Activated CD8-positive, alpha-beta memory T cell treated with anti-CD3 and anti-CD28 coated beads for 4 hours (primary cell): ENCODE measurements at regions not wholly inside any gene's neighbourhood (a gene's known extent, or its start where the extent isn't known, plus 50 kb on each side); places are given as distances from the start of the nearest gene placed in this dataset.

Experiments used
- DNase-seq, 2 donors: peaks; one replicate each; pipeline ENCODE4 v3.0.0-alpha.2; 2020; ENCODE audit warnings: low read depth in 2 of 2

DNA sequence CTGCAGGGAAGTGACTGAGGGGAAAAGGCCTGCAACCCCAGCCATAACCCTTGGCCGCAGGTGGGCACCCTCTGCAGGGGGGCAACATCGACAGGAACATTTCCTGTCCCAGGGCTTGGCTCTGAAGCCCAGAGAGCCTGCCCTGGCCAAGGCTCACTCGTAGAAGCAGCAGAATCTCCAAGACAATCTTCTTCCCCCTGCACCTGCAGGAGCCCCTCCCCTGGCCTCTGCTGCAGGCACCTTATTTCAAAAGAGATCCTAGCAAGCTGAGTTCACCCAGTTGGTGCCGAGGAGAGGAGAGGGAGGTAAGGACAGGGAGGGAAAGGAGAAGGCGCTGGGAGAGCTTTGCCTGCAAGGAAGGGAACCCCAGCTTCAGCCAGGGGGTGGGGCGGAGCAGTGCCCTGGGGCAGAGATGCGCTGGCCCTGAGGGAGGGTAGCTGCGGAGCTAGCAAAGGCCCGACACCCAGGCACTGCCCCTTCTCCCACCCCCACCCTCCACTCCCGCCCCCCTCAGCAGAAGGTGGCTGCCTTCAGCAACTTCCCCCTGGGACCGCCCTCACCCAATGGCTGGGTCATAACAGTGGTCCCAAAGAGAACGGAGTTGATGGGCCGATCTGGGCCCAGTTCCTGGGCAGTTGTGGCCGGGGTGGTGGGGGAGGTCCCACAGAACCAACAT is 104.3 kb upstream of the TNRC6C start:
- no peak for DNase-seq

DNA sequence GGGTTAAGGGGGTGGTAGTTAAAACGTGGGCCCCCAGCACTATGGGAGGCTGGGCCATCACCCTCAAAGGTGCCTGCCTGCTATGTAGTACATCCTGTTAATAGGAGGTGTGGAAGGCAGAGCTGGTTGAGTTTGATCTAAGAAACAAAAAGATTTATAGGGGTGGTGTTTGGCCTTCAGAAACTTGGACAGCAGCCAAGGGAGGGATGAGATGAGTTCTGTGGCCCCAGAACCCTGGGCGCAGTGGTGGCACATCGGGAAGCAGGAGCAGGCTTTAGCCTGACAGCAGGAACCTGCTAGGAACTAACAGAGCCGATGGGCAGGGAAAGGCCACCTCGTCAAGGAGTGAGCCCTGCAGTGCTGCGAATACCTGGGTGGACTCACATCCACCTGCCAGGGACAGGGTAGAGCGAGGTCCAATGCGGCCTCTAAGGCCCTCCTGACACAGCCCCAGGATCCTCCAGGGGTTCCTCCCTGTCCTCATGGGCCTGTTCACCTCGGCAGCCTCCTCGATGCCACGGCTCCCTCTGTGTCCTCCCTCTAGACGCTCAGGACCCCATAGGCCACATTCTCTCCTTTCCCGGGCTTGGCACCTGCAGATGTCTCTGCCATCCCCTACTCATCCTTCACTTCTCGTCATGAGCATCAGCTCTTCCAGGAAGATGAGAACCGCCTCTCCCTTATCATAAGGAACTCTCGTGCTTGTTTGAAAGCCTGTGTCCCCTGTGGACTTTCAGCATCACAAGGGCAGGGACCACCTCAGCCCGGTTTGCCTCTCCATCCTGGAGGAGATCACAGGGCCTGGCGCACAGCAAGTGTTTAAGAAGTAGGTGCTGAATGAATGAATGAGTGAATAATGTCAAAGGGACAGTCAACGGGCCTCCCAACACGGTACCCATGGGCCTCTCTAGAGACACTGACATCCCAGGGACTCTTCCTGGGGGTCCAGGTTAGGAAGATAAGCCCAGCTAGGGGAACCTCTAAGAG is 103.5 kb upstream of the TNRC6C start:
- no peak for DNase-seq

DNA sequence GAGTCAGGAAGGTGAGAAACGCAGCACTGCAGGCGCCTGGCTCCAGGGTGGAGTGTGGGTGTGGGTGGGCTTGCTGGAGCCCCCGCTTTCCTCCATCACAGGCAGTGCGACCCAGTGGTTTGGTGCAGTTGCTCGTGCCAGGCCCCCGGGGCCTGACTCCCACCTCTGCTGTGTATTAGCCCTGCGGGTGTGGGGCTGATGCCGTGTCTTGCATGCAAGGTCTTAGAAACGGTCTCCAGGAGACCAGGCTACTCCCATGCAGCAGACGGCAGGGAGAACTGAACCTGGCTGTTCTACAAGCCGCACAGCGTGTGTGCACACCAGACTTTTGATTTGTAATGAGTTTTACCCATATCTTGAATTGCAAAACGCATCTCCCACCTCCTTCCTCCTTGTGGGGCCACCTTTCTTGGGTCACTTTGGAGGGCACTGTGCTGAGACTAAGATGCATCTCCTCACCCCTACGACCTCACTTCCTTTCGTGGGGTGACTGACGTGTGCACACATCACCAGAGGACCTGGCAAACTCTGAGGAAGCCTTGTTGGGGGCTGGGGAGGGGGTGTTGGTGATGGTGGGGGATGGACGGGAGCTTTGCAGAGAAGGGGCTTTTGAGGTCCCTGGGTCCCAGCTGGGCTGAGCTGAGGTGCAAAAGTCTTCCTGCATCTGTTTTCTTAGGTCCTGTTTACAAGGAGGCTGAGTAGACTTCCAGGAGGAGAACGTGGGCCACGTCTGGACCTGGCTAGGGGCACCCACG is 101.8 kb upstream of the TNRC6C start:
- DNase-seq = no peak

DNA sequence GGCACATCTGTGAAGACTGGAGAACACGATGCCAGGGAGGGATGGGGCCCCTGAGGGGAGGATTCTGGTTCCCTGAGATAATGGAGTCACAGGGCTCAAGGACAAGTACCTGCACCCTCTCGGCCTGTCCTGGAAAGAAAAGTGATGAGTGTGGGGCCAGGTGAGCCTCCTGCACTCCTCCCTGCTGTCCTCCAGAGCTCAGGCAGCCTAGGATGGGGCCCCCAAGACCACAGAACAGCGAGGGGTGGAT is 101.3 kb upstream of the TNRC6C start:
- no peak for DNase-seq

DNA sequence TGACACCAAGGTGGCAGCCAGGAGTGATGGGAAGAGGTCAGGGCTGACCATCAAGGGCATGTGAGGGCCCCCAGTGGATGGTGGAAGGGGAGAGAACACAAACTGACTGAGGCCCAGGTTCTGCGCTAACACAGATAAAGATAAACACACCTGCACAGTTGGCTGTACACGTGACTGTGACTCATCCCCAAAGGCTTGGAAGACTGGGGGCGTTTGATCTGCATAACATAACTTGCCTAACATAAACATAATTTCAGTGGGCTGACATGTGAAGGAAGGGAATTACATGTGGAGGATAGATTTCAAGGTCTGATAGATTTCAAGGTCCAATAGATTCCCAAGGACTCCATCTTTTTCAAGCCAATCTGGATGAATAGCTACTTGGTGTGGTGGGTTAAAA is 100.9 kb upstream of the TNRC6C start:
- DNase-seq = peak in 1 of 2 donors; percentile 19

DNA sequence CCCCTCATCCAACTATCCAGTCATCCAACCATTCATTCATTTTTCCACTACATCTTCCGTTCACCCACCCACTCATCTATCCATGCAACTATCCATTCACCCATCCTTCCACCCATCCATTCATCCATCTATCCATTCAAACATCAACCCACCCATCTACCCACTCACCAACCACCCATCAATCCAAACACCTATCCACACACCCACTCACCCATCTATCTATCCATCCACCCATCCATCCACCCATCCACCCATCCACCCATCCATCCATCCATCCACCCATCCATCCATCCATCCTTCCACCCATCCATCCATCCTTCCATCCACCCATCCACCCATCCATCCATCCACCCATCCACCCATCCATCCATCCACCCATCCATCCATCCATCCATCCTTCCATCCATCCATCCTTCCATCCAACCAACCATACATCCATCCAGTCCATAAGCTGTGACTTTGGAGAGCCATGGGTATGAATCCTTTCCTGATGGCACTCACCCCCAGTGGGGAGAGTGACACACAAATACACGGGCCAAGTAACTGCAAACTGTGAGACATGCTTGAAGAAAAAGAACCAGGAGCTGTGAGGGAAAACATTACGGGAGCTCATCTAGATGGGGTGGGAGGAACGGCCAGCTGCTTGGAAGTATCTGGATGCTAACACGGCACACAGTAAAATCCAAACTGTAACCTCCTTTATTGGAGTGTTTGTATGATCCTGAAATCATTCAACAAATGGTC is 100.0 kb upstream of the TNRC6C start:
- DNase-seq = no peak

DNA sequence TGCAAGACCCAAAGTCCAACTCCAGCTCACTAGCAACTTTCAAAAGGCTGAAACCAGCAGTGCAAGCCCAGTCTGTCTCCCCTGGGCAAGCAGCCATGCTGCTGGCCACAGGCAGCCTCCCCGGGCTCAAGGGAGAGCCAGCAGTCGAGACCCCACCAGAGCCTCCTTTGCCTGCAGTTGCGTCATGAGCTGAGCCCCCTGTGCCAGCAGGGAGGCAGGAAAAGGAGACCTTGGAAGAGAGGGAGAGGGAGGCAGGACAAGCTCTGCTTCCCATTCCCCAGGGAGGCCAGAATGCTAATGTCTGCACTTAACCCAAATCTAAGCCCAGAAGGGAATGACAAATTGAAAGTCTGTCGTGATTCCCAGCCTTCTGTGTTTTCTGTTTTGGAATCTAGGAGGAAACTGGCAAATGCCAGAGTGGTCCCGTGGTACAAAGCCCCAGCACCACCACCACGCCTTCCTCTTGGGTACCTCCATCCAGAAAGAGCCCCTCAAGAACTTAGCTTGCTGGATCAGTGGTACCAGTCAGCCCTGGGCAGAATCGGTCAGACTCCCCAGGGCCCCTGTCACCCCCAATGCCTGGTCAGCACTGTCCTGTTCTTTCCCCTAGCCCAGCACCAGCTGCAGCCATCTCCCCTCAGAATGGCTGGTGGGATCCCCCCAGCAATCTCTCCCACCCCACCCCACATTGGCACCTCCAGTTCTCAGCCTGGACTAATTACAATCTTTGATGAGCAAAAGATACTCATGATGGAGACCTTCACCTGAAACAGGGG is 99.3 kb upstream of the TNRC6C start:
- DNase-seq = no peak

DNA sequence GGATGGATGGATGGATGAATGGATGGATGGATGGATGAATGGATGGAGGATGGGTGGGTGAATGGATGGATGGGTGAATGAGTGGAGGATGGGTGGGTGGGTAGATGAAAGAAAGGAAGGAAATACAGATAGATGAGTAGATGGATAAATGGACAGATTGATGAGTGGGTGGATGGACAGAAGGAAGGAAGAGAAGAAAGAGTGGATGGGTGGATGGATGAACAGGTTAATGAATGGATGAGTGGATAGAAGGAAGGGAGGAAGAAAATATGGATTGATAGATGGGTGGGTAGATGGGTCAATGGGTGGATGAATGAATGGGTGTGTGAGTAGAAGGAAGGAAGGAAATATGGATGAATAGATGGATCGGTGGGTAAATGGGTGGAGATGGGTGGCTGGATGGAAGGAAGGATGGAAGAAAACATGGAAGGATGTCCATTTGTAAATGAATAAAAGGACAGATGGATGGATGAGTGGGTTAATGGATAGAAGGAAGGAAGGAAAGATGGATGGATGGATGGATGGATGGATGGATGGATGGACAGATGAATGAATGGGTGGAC is 97.3 kb upstream of the TNRC6C start:
- DNase-seq = no peak

DNA sequence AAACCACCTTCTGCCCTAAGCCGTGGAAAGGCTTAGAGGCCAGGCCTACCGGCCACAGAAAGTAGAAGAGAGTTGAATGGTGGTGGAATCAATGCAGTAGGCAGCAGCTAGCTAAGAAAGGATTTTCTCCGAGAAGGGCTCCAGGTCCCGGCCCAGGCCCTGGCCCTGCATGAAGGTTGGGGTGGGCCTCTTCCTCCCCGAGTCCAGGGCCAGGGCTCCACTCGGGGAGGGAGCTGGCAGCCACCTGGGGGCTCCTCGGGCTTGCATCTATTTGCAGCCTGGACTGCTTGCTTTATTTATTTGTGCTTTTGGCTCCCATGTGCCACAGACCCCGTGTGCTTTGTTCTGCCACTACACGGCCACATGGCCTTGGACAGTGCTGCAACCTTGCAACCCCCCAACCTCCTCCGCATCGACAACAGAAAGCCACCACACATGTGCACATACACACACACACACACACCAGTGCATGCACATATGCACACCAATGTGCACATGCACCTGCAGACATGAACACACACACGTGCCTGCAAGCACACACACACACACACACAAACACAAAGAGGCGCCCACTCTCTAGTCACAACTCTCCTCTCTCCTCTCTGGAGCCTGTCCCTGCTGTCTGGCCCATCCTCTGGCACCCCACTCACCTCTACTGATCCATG is 96.4 kb upstream of the TNRC6C start:
- DNase-seq = no peak

DNA sequence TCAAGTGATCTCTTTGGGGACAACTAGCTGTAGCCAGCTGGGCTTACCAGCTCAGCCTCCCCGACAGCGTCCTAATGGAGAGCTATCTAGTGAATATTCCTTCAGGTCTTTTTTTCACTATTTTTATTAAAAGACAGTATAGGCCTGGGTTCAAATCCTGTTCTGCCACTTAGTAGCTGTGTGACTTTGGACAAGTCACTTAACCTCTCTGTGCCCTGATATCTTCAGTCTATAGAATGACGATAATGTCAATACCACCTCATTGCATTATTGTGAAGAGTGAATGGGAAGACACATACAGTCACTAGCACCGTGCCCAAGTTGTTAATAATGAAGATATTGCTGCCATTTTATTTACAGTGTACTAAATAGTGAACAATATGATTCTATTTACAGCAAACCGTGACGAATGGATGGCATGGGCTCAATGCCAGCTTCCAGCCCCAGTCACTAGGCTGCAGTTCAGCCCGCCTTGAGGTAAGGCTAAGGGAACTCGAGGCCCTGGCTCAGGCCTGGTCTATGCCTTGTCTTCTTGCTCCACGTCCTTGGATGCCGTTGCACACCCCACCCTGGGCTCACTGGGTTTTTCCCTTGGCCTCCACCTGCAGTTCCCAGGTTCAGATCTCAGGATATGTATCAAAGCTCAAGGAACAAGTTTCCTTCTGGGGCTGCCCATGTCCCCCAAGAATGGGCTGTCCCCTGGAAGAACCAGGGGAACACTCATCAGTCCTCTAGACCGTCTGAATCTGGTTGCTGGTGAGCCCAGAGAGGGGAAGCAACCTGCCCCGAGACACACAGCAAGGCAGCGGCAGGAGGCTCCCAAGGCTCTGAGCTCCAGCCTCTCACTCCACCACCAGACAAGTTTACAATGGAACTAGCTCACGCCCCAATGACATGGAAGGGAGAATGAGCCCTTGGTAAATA is 95.4 kb upstream of the TNRC6C start:
- no peak for DNase-seq

DNA sequence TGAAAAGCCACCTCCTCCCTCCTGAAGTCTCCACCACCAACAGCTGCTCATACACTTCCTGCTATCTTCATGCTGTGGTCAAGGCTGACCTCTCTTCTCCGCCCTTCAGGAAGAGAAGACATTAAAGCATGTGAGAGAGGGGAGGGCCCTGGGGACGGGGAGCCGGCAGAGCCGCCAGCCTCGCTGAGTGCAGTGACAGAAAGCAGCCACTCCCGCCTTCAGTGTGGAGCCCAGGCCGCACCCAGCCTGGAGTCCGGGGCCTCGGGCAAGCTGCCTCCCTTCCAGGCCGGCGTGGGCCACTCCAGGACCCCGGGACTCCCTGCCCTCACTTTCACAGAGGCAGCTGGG is 94.7 kb upstream of the TNRC6C start:
- DNase-seq = no peak

DNA sequence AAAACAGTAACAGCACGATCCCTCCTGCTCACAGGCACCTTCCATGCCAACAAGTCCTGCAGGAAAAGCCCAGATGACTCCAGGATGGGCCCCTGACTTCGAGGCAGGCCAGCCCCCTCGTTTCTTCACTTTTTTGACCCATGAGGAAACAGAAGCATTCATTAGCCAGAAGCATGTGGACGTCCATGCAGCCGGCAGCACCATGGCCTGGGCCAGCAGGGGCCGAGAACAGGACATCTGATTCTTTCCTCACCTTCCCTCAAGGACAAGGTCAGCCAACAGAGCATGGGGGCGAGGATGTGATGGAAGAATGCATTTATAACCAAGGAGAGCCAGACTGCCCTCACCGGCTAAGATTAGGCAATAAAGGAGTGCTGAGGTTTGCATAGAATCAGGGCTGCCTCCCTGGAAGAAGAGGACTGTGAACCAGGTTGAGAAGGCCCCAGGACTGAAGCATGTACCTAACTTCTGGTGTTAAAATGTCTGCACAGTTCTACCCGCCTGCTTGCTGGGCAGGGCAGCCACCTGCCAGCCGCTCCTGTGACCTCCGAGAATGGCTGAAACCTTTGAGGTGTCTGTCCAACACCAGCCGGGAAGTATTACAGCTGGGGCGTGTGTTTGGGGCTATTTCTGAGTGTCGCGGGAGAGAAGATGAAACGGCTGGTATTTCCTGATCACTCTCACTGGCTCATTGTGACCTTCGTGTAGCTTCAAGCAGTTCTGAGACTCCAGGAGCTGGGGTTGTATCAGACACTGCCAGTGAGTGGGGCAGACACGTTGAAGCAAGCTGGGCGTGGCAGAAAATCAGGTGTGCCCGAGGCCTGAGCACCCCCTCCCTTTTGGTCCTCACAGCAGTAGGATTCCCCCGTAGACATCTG is 94.0 kb upstream of the TNRC6C start:
- no peak for DNase-seq

DNA sequence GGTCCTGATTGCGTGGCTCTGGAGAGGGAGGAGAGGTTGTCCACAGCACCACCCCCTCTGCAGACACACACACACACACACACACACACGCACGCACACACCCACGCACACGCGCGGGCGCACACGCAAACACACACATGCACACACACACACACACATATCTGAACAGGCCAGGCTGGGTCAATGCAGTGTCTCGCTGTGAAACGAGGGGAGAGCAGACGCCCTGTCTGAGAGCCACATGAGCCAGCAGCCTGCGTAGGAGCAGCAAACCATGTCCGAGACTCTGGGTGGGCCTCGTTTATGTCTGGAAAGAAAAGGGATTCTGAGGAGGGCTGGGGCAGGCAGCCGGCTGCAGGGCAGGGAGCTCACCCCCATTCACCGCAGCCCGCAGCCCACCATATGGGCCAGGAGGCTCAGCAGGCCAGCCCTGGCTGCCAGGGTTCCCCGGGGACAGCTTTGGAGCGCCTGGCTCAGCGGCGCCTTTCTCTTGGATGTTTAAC is 93.3 kb upstream of the TNRC6C start:
- DNase-seq = no peak

DNA sequence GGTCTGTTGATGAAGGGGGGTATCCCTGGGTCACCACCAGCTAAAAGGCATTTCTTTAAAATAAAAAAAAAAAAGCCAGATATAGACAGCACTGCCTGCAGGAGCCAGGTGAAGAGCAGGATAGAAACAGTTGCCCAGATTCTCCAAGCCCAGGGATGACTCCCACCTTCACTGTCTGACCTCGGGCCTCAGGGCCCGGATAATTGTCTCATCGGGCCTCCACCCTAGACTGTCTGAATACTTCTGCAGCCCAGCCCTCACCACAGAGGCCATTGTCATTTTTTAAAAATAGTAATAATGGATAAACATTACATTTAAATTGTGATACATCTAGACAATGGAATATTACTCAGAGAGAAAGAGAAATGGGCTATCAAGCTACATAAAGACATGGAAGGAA is 92.8 kb upstream of the TNRC6C start:
- DNase-seq = no peak

DNA sequence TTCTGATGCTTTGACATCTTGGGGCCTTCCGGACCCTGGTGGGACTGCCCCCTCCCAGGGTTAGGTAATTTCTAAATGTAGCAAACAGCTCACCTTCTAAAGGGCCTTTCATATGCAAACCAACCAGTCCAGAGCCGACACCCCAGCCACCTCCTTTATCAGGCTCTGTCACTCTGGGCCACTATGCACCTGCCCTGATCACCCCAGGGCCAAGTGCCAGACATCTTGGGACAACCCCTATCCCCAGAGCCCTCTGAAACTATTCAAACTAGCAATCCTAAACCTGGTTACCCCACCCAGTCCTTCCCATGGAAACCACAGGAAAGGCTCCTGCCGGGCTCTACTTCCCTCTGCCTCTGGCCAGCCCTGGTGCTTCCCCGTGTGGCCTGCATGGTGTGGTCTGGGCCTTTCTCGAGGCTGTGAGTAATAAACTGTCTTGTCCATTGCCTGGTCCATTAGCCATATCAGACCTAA is 91.2 kb upstream of the TNRC6C start:
- DNase-seq = no peak

DNA sequence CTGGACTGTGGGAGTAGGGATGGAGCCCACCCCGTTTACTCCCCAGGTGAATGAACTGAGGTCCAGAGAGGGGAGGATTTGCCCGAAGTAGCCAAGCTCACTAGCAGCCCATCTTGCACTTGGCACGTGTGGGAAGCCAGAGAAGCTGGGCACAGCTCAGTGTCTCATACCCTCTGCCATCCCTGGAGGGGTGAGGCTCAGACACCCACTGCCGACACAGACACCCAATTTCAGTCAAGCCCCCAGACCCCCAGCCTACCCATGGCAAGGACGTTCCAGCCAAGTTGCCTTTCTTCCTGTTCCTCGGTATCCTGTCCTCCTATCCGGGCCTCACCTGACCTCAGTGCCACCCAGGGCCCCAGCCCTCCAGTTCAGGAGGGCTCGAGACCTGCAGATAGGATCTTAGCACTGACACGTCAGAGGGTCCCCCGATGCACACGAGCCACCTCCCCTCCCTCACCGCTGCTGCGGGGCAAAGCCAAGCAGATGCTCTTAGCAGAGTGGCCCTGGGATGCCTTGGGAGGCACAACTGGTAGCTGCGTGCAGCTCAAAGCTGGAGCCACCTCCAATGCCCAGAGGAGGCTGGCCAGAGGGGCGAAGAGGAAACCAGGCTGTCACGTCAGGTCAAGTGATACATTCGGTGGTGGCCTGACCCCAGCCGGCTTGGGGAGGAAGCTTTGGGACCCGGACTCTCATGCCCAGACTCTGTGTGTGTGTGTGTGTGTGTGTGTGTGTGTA is 90.4 kb upstream of the TNRC6C start:
- DNase-seq = no peak

DNA sequence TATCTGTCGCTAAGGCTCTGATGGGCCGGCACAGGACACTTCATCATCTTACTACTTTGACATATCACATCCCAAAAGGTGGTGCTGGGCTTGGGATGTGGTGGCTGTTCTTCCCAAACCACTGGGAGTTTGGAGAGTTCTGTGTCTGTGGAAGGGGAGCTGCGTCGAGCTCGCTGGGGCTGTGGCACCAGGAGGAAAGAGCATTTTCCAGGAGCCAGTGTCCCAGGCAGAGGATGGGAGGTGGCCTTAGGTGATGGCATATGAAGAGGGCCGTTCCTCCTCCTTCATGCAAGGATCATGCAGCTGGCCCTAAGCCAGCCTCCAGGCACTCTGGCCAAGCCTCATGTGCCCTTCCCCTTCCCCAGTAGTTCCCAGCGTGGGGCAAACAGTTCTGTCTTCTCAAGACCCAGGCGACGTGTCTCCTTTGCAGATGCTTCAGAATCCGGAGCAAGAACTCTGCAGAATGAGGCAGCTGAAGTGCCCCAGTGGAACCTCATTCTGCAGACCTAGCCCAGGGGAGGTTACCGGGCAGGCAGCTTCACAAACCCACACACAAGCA is 89.4 kb upstream of the TNRC6C start:
- no peak for DNase-seq
